ENCODE measurements at regions not wholly inside any gene's neighbourhood (a gene's known extent, or its start where the extent isn't known, plus 50 kb on each side); places are given as distances from the start of the nearest gene placed in this dataset.

GRCh38 chr13:99065235-99066015, 87.6 kb upstream of the DOCK9 start:
- Histone ChIP-seq H3K27ac (ENCODE audit: low read length) (no peak overlapping the region), H3K9ac (ENCODE audit: low read length) (no peak overlapping the region), H3K9me3 (ENCODE audit: low read length) (no peaks in the 10 kb centered on the region), H3K4me2 (ENCODE audit: low read depth, low read length, poor library complexity, severe bottlenecking) (no peak overlapping the region), H3K36me3 (ENCODE audit: insufficient read depth, low read length) (no peaks in the 10 kb centered on the region), H3K9me2 (replicated peaks; ENCODE audit: insufficient read depth, low read length) (no peaks in the 10 kb centered on the region), H2AFZ (ENCODE audit: low read length) (no peak overlapping the region), H3K4me3 (ENCODE audit: low read length) (no peak overlapping the region), H3K4me1 (ENCODE audit: low read length) (peaks cover 7% of the 10 kb centered on the region), H3K79me2 (ENCODE audit: low read length) (no peaks in the 10 kb centered on the region), H4K20me1 (ENCODE audit: insufficient read depth, low read depth, low read length) (no peaks in the 10 kb centered on the region; the same call in 1 of the 2 replicates), H3K27me3 (ENCODE audit: low read length) (no peaks in the 10 kb centered on the region)
- no peak for DNase-seq

- Histone ChIP-seq H3K4me2 (ENCODE audit: low read depth, low read length, poor library complexity, severe bottlenecking) (no peak overlapping the region), H3K4me3 (ENCODE audit: low read length) (no peak overlapping the region), H3K79me2 (ENCODE audit: low read length) (no peaks in the 10 kb centered on the region), H4K20me1 (ENCODE audit: insufficient read depth, low read depth, low read length) (no peaks in the 10 kb centered on the region; the same call in 1 of the 2 replicates), H3K36me3 (ENCODE audit: insufficient read depth, low read length) (no peaks in the 10 kb centered on the region), H3K9ac (ENCODE audit: low read length) (no peak overlapping the region), H3K27me3 (ENCODE audit: low read length) (no peaks in the 10 kb centered on the region), H3K9me3 (ENCODE audit: low read length) (no peaks in the 10 kb centered on the region), H3K27ac (ENCODE audit: low read length) (no peak overlapping the region), H3K4me1 (ENCODE audit: low read length) (peaks cover 7% of the 10 kb centered on the region), H3K9me2 (replicated peaks; ENCODE audit: insufficient read depth, low read length) (no peaks in the 10 kb centered on the region), H2AFZ (ENCODE audit: low read length) (no peak overlapping the region)
- DNase-seq: no peak
Observed at GRCh38 chr13:99066219-99066618, 88.4 kb upstream of the DOCK9 start.

- no peak overlapping the region for H3K4me2 ChIP-seq (ENCODE audit: low read depth, low read length, poor library complexity, severe bottlenecking)
- no peaks in the 10 kb centered on the region; the same call in 1 of the 2 replicates for H4K20me1 ChIP-seq (ENCODE audit: insufficient read depth, low read depth, low read length)
- H3K79me2 ChIP-seq (ENCODE audit: low read length): no peaks in the 10 kb centered on the region
- no peak overlapping the region for H2AFZ ChIP-seq (ENCODE audit: low read length)
- no peaks in the 10 kb centered on the region for H3K36me3 ChIP-seq (ENCODE audit: insufficient read depth, low read length)
- no peak overlapping the region for H3K9ac ChIP-seq (ENCODE audit: low read length)
- H3K4me1 ChIP-seq (ENCODE audit: low read length): peaks cover 7% of the 10 kb centered on the region
- no peak overlapping the region for H3K27ac ChIP-seq (ENCODE audit: low read length)
- H3K27me3 ChIP-seq (ENCODE audit: low read length): no peaks in the 10 kb centered on the region
- no peaks in the 10 kb centered on the region for H3K9me2 ChIP-seq (replicated peaks; ENCODE audit: insufficient read depth, low read length)
- H3K9me3 ChIP-seq (ENCODE audit: low read length): no peaks in the 10 kb centered on the region
- no peak for DNase-seq
- no peak overlapping the region for H3K4me3 ChIP-seq (ENCODE audit: low read length)
Observed at GRCh38 chr13:99067159-99067985, 89.5 kb upstream of the DOCK9 start.

GRCh38 chr13:99071211-99071610, 93.3 kb upstream of the DOCK9 start:
- Histone ChIP-seq H3K36me3 (ENCODE audit: insufficient read depth, low read length) (no peaks in the 10 kb centered on the region), H3K9me2 (replicated peaks; ENCODE audit: insufficient read depth, low read length) (no peaks in the 10 kb centered on the region), H3K9ac (ENCODE audit: low read length) (no peak overlapping the region), H3K4me2 (ENCODE audit: low read depth, low read length, poor library complexity, severe bottlenecking) (no peak overlapping the region), H2AFZ (ENCODE audit: low read length) (no peak overlapping the region), H4K20me1 (ENCODE audit: insufficient read depth, low read depth, low read length) (no peaks in the 10 kb centered on the region), H3K79me2 (ENCODE audit: low read length) (no peaks in the 10 kb centered on the region), H3K4me3 (ENCODE audit: low read length) (no peak overlapping the region), H3K4me1 (ENCODE audit: low read length) (peaks cover 4% of the 10 kb centered on the region; the same call in 1 of the 2 replicates), H3K9me3 (ENCODE audit: low read length) (no peaks in the 10 kb centered on the region), H3K27ac (ENCODE audit: low read length) (no peak overlapping the region), H3K27me3 (ENCODE audit: low read length) (no peaks in the 10 kb centered on the region)
- no peak for DNase-seq

GRCh38 chr13:99071666-99072065, 93.8 kb upstream of the DOCK9 start:
- peaks cover 4% of the 10 kb centered on the region; the same call in 1 of the 2 replicates for H3K4me1 ChIP-seq (ENCODE audit: low read length)
- H4K20me1 ChIP-seq (ENCODE audit: insufficient read depth, low read depth, low read length): no peaks in the 10 kb centered on the region
- no peaks in the 10 kb centered on the region for H3K27me3 ChIP-seq (ENCODE audit: low read length)
- no peak overlapping the region for H2AFZ ChIP-seq (ENCODE audit: low read length)
- H3K9me2 ChIP-seq (replicated peaks; ENCODE audit: insufficient read depth, low read length): no peaks in the 10 kb centered on the region
- no peaks in the 10 kb centered on the region for H3K36me3 ChIP-seq (ENCODE audit: insufficient read depth, low read length)
- no peaks in the 10 kb centered on the region for H3K9me3 ChIP-seq (ENCODE audit: low read length)
- H3K79me2 ChIP-seq (ENCODE audit: low read length): no peaks in the 10 kb centered on the region
- H3K4me2 ChIP-seq (ENCODE audit: low read depth, low read length, poor library complexity, severe bottlenecking): no peak overlapping the region
- no peak overlapping the region for H3K4me3 ChIP-seq (ENCODE audit: low read length)
- no peak overlapping the region for H3K9ac ChIP-seq (ENCODE audit: low read length)
- DNase-seq: no peak
- no peak overlapping the region for H3K27ac ChIP-seq (ENCODE audit: low read length)

- Histone ChIP-seq H3K27ac (ENCODE audit: low read length) (no peak overlapping the region), H3K9me2 (replicated peaks; ENCODE audit: insufficient read depth, low read length) (no peaks in the 10 kb centered on the region), H3K36me3 (ENCODE audit: insufficient read depth, low read length) (no peaks in the 10 kb centered on the region), H3K4me1 (ENCODE audit: low read length) (peaks cover 4% of the 10 kb centered on the region; the same call in 1 of the 2 replicates), H3K9ac (ENCODE audit: low read length) (no peak overlapping the region), H3K4me3 (ENCODE audit: low read length) (no peak overlapping the region), H3K9me3 (ENCODE audit: low read length) (no peaks in the 10 kb centered on the region), H3K4me2 (ENCODE audit: low read depth, low read length, poor library complexity, severe bottlenecking) (no peak overlapping the region), H3K27me3 (ENCODE audit: low read length) (no peaks in the 10 kb centered on the region), H4K20me1 (ENCODE audit: insufficient read depth, low read depth, low read length) (no peaks in the 10 kb centered on the region), H2AFZ (ENCODE audit: low read length) (no peak overlapping the region), H3K79me2 (ENCODE audit: low read length) (no peaks in the 10 kb centered on the region)
- DNase-seq: no peak
Observed at GRCh38 chr13:99072356-99072755, 94.5 kb upstream of the DOCK9 start.

GRCh38 chr13:99072941-99073340, 95.1 kb upstream of the DOCK9 start:
- no peaks in the 10 kb centered on the region for H3K79me2 ChIP-seq (ENCODE audit: low read length)
- no peaks in the 10 kb centered on the region for H3K9me3 ChIP-seq (ENCODE audit: low read length)
- no peak overlapping the region for H3K9ac ChIP-seq (ENCODE audit: low read length)
- H3K9me2 ChIP-seq (replicated peaks; ENCODE audit: insufficient read depth, low read length): no peaks in the 10 kb centered on the region
- DNase-seq: no peak
- H3K36me3 ChIP-seq (ENCODE audit: insufficient read depth, low read length): no peaks in the 10 kb centered on the region
- H3K27me3 ChIP-seq (ENCODE audit: low read length): no peaks in the 10 kb centered on the region
- no peak overlapping the region for H2AFZ ChIP-seq (ENCODE audit: low read length)
- no peak overlapping the region for H3K4me3 ChIP-seq (ENCODE audit: low read length)
- no peaks in the 10 kb centered on the region for H4K20me1 ChIP-seq (ENCODE audit: insufficient read depth, low read depth, low read length)
- no peak overlapping the region for H3K27ac ChIP-seq (ENCODE audit: low read length)
- H3K4me1 ChIP-seq (ENCODE audit: low read length): peaks cover 4% of the 10 kb centered on the region; the same call in 1 of the 2 replicates
- no peak overlapping the region for H3K4me2 ChIP-seq (ENCODE audit: low read depth, low read length, poor library complexity, severe bottlenecking)

GRCh38 chr13:99074693-99075092, 96.8 kb upstream of the DOCK9 start:
- Histone ChIP-seq H3K4me1 (ENCODE audit: low read length) (peaks cover 4% of the 10 kb centered on the region; the same call in 1 of the 2 replicates), H2AFZ (ENCODE audit: low read length) (no peak overlapping the region), H3K4me3 (ENCODE audit: low read length) (no peak overlapping the region), H3K4me2 (ENCODE audit: low read depth, low read length, poor library complexity, severe bottlenecking) (no peak overlapping the region), H4K20me1 (ENCODE audit: insufficient read depth, low read depth, low read length) (no peaks in the 10 kb centered on the region), H3K27me3 (ENCODE audit: low read length) (no peaks in the 10 kb centered on the region), H3K9me3 (ENCODE audit: low read length) (no peaks in the 10 kb centered on the region), H3K9ac (ENCODE audit: low read length) (no peak overlapping the region), H3K36me3 (ENCODE audit: insufficient read depth, low read length) (no peaks in the 10 kb centered on the region), H3K9me2 (replicated peaks; ENCODE audit: insufficient read depth, low read length) (no peaks in the 10 kb centered on the region), H3K27ac (ENCODE audit: low read length) (no peak overlapping the region), H3K79me2 (ENCODE audit: low read length) (no peaks in the 10 kb centered on the region)
- no peak for DNase-seq

Data from Karpas-422 (cell line).